Endothelial cell (in vitro differentiated cells): ENCODE measurements at regions not wholly inside any gene's neighbourhood (a gene's known extent, or its start where the extent isn't known, plus 50 kb on each side); places are given as distances from the start of the nearest gene placed in this dataset.

Experiments
- DNase-seq: peaks from one replicate; pipeline ENCODE4 v3.0.0; 2021; ENCODE audit warnings: low spot score
- H3K27ac Mint-ChIP-seq: one replicate; pipeline ENCODE4 v1.8.0; 2021; ENCODE audit warnings: mixed read lengths, inconsistent platforms; ENCODE audit not compliant: unreplicated experiment
- H3K27me3 Mint-ChIP-seq: one replicate; pipeline ENCODE4 v1.8.0; 2021; ENCODE audit warnings: mild to moderate bottlenecking, moderate library complexity, mixed read lengths, inconsistent platforms; ENCODE audit not compliant: unreplicated experiment
- H3K36me3 Mint-ChIP-seq: one replicate; pipeline ENCODE4 v1.8.0; 2021; ENCODE audit warnings: mild to moderate bottlenecking, low read depth, mixed read lengths, inconsistent platforms; ENCODE audit not compliant: unreplicated experiment
- H3K4me1 Mint-ChIP-seq: one replicate; pipeline ENCODE4 v1.8.0; 2021; ENCODE audit warnings: mild to moderate bottlenecking, mixed read lengths, inconsistent platforms; ENCODE audit not compliant: unreplicated experiment
- H3K4me3 Mint-ChIP-seq: one replicate; pipeline ENCODE4 v1.8.0; 2021; ENCODE audit warnings: mild to moderate bottlenecking, mixed read lengths, inconsistent platforms; ENCODE audit not compliant: unreplicated experiment
- H3K9me3 Mint-ChIP-seq: one replicate; pipeline ENCODE4 v1.8.0; 2021; ENCODE audit warnings: mixed read lengths, inconsistent platforms; ENCODE audit not compliant: unreplicated experiment
- TF ChIP-seq, protein P1 (sequence below): fragments of 200-600 bp; sonication (generic); IDR thresholded peaks from one replicate; pipeline ENCODE4 v1.5.0; 2021; ENCODE audit warnings: antibody characterized with exemption; ENCODE audit not compliant: unreplicated experiment

GRCh38 chr4:123997776-123998449 is 601.3 kb downstream of the SPRY1 start:
- H3K27ac Mint-ChIP-seq, result no peak overlapping the region
- TF ChIP-seq, protein P1, sequence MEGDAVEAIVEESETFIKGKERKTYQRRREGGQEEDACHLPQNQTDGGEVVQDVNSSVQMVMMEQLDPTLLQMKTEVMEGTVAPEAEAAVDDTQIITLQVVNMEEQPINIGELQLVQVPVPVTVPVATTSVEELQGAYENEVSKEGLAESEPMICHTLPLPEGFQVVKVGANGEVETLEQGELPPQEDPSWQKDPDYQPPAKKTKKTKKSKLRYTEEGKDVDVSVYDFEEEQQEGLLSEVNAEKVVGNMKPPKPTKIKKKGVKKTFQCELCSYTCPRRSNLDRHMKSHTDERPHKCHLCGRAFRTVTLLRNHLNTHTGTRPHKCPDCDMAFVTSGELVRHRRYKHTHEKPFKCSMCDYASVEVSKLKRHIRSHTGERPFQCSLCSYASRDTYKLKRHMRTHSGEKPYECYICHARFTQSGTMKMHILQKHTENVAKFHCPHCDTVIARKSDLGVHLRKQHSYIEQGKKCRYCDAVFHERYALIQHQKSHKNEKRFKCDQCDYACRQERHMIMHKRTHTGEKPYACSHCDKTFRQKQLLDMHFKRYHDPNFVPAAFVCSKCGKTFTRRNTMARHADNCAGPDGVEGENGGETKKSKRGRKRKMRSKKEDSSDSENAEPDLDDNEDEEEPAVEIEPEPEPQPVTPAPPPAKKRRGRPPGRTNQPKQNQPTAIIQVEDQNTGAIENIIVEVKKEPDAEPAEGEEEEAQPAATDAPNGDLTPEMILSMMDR, result no peak
- no peaks in the 10 kb centered on the region for H3K27me3 Mint-ChIP-seq
- no peak for DNase-seq
- no peaks in the 10 kb centered on the region for H3K36me3 Mint-ChIP-seq
- no peak overlapping the region for H3K4me3 Mint-ChIP-seq
- H3K4me1 Mint-ChIP-seq, result no peaks in the 10 kb centered on the region
- no peaks in the 10 kb centered on the region for H3K9me3 Mint-ChIP-seq

GRCh38 chr4:124000233-124000632 is 603.6 kb downstream of the SPRY1 start:
- no peaks in the 10 kb centered on the region for H3K36me3 Mint-ChIP-seq
- no peaks in the 10 kb centered on the region for H3K27me3 Mint-ChIP-seq
- H3K9me3 Mint-ChIP-seq, result no peaks in the 10 kb centered on the region
- TF ChIP-seq, protein P1, result no peak
- H3K4me3 Mint-ChIP-seq, result no peak overlapping the region
- no peak overlapping the region for H3K27ac Mint-ChIP-seq
- no peaks in the 10 kb centered on the region for H3K4me1 Mint-ChIP-seq
- DNase-seq, result no peak

GRCh38 chr4:124015766-124016165 is 619.2 kb downstream of the SPRY1 start:
- Mint-ChIP-seq H3K9me3 (no peaks in the 10 kb centered on the region), H3K4me1 (peaks cover 2% of the 10 kb centered on the region), H3K27me3 (peaks cover 1% of the 10 kb centered on the region), H3K4me3 (no peak overlapping the region), H3K36me3 (no peaks in the 10 kb centered on the region), H3K27ac (no peak overlapping the region)
- no peak for DNase-seq
- TF ChIP-seq, protein P1, result no peak

GRCh38 chr4:124017185-124017785 is 620.7 kb downstream of the SPRY1 start:
- TF ChIP-seq, protein P1, result no peak
- Mint-ChIP-seq H3K9me3 (no peaks in the 10 kb centered on the region), H3K27ac (no peak overlapping the region), H3K27me3 (peaks cover 1% of the 10 kb centered on the region), H3K36me3 (no peaks in the 10 kb centered on the region), H3K4me3 (no peak overlapping the region), H3K4me1 (peaks cover 2% of the 10 kb centered on the region)
- DNase-seq, result no peak
